Stimulated activated naive CD8-positive, alpha-beta T cell treated with anti-CD3 and anti-CD28 coated beads, Interleukin-15, amount 100 ng/mL, for 72 hours (primary cell): ENCODE measurements at regions not wholly inside any gene's neighbourhood (a gene's known extent, or its start where the extent isn't known, plus 50 kb on each side); places are given as distances from the start of the nearest gene placed in this dataset.

Experiments
- ATAC-seq: fragments of 150-1000 bp; cut with Tn5 transposase; 2 replicates; pipeline ENCODE4 v1.10.0; 2021; ENCODE audit warnings: mild to moderate bottlenecking, moderate library complexity
- DNase-seq, 2 donors: peaks; one replicate each; pipeline ENCODE4 v3.0.0; 2021 to 2022
- H3K27ac Mint-ChIP-seq, 2 donors: one replicate each; pipeline ENCODE4 v1.8.0; 2022; ENCODE audit warnings: mild to moderate bottlenecking in 2 of 2, mixed read lengths in 2 of 2, moderate library complexity in 2 of 2
- H3K27me3 Mint-ChIP-seq: one replicate; pipeline ENCODE4 v1.8.0; 2022; ENCODE audit warnings: mixed read lengths
- H3K4me1 Mint-ChIP-seq: one replicate; pipeline ENCODE4 v1.8.0; 2022; ENCODE audit warnings: mild to moderate bottlenecking, mixed read lengths
- H3K4me3 Mint-ChIP-seq, 2 donors: one replicate each; pipeline ENCODE4 v1.8.0; 2022; ENCODE audit warnings: mild to moderate bottlenecking in 2 of 2, mixed read lengths in 2 of 2, moderate library complexity in 1 of 2
- H3K9me3 Mint-ChIP-seq, 2 donors: one replicate each; pipeline ENCODE4 v1.8.0; 2022; ENCODE audit warnings: mixed read lengths in 2 of 2

- Mint-ChIP-seq H3K4me3 (no peak overlapping the region), H3K27ac (no peak overlapping the region), H3K9me3 (no peaks in the 10 kb centered on the region), H3K27me3 (no peaks in the 10 kb centered on the region), H3K4me1 (peaks cover 33% of the 10 kb centered on the region)
- no peak for ATAC-seq
- DNase-seq = no peak
These were observed 211.0 kb upstream of the RAB4A start for GRCh38 chr1:229059671-229060539.

- H3K4me1 Mint-ChIP-seq = peaks cover 31% of the 10 kb centered on the region
- no peak overlapping the region for H3K27ac Mint-ChIP-seq
- DNase-seq (no peak), ATAC-seq (no peak)
- H3K27me3 Mint-ChIP-seq = no peaks in the 10 kb centered on the region
- H3K9me3 Mint-ChIP-seq = no peaks in the 10 kb centered on the region
- H3K4me3 Mint-ChIP-seq = no peak overlapping the region
These were observed 208.8 kb upstream of the RAB4A start for GRCh38 chr1:229062135-229062534.

- H3K4me3 Mint-ChIP-seq = no peak overlapping the region
- no peak for ATAC-seq
- peaks cover 30% of the 10 kb centered on the region for H3K4me1 Mint-ChIP-seq
- H3K27ac Mint-ChIP-seq = no peak overlapping the region
- H3K9me3 Mint-ChIP-seq = no peaks in the 10 kb centered on the region
- DNase-seq = no peak
- H3K27me3 Mint-ChIP-seq = no peaks in the 10 kb centered on the region
These were observed 207.6 kb upstream of the RAB4A start for GRCh38 chr1:229063154-229063773.

GRCh38 chr1:229064320-229065168, 206.4 kb upstream of the RAB4A start:
- H3K27me3 Mint-ChIP-seq = no peaks in the 10 kb centered on the region
- H3K27ac Mint-ChIP-seq = no peak overlapping the region
- H3K4me1 Mint-ChIP-seq = peaks cover 26% of the 10 kb centered on the region
- H3K9me3 Mint-ChIP-seq = no peaks in the 10 kb centered on the region
- no peak for DNase-seq
- no peak overlapping the region for H3K4me3 Mint-ChIP-seq
- no peak for ATAC-seq

GRCh38 chr1:229065613-229066012, 205.3 kb upstream of the RAB4A start:
- DNase-seq (no peak), ATAC-seq (no peak)
- no peaks in the 10 kb centered on the region for H3K9me3 Mint-ChIP-seq
- peak overlapping the region in 1 of 2 donors; percentile 42 for H3K27ac Mint-ChIP-seq
- no peak overlapping the region for H3K4me3 Mint-ChIP-seq
- H3K4me1 Mint-ChIP-seq = peaks cover 17% of the 10 kb centered on the region
- no peaks in the 10 kb centered on the region for H3K27me3 Mint-ChIP-seq

GRCh38 chr1:229066591-229066990, 204.3 kb upstream of the RAB4A start:
- no peak overlapping the region for H3K4me3 Mint-ChIP-seq
- DNase-seq (no peak), ATAC-seq (no peak)
- no peaks in the 10 kb centered on the region for H3K27me3 Mint-ChIP-seq
- H3K4me1 Mint-ChIP-seq = peaks cover 17% of the 10 kb centered on the region
- H3K27ac Mint-ChIP-seq = no peak overlapping the region
- H3K9me3 Mint-ChIP-seq = no peaks in the 10 kb centered on the region

GRCh38 chr1:229067546-229067945, 203.4 kb upstream of the RAB4A start:
- no peak for DNase-seq
- Mint-ChIP-seq H3K27ac (no peak overlapping the region), H3K4me1 (peaks cover 17% of the 10 kb centered on the region), H3K9me3 (no peaks in the 10 kb centered on the region), H3K27me3 (no peaks in the 10 kb centered on the region), H3K4me3 (no peak overlapping the region)
- no peak for ATAC-seq

GRCh38 chr1:229068270-229068987, 202.5 kb upstream of the RAB4A start:
- no peaks in the 10 kb centered on the region for H3K9me3 Mint-ChIP-seq
- H3K27ac Mint-ChIP-seq = peak overlapping the region; percentile 5 to 29
- ATAC-seq (peak; percentile 51), DNase-seq (no peak)
- H3K4me3 Mint-ChIP-seq = peak overlapping the region; percentile 9 to 17
- no peaks in the 10 kb centered on the region for H3K27me3 Mint-ChIP-seq
- peaks cover 17% of the 10 kb centered on the region for H3K4me1 Mint-ChIP-seq

GRCh38 chr1:229069176-229069575, 201.7 kb upstream of the RAB4A start:
- H3K4me1 Mint-ChIP-seq = peaks cover 17% of the 10 kb centered on the region
- DNase-seq (no peak), ATAC-seq (no peak)
- H3K4me3 Mint-ChIP-seq = no peak overlapping the region
- H3K27me3 Mint-ChIP-seq = no peaks in the 10 kb centered on the region
- H3K9me3 Mint-ChIP-seq = no peaks in the 10 kb centered on the region
- no peak overlapping the region for H3K27ac Mint-ChIP-seq

- H3K27me3 Mint-ChIP-seq = no peaks in the 10 kb centered on the region
- H3K4me3 Mint-ChIP-seq = no peak overlapping the region
- peaks cover 17% of the 10 kb centered on the region for H3K4me1 Mint-ChIP-seq
- ATAC-seq = no peak
- H3K27ac Mint-ChIP-seq = no peak overlapping the region
- no peaks in the 10 kb centered on the region for H3K9me3 Mint-ChIP-seq
- no peak for DNase-seq
These were observed 200.7 kb upstream of the RAB4A start for GRCh38 chr1:229070168-229070567.

- Mint-ChIP-seq H3K4me3 (no peak overlapping the region), H3K9me3 (no peaks in the 10 kb centered on the region), H3K27ac (no peak overlapping the region), H3K4me1 (peaks cover 6% of the 10 kb centered on the region), H3K27me3 (no peaks in the 10 kb centered on the region)
- ATAC-seq (no peak), DNase-seq (no peak)
These were observed 197.7 kb upstream of the RAB4A start for GRCh38 chr1:229073251-229073650.

GRCh38 chr1:229075217-229075616, 195.7 kb upstream of the RAB4A start:
- Mint-ChIP-seq H3K4me3 (no peak overlapping the region), H3K9me3 (no peaks in the 10 kb centered on the region), H3K4me1 (no peaks in the 10 kb centered on the region), H3K27ac (no peak overlapping the region), H3K27me3 (no peaks in the 10 kb centered on the region)
- DNase-seq (no peak), ATAC-seq (no peak)

- Mint-ChIP-seq H3K4me1 (no peaks in the 10 kb centered on the region), H3K4me3 (no peak overlapping the region), H3K27ac (no peak overlapping the region), H3K9me3 (no peaks in the 10 kb centered on the region), H3K27me3 (no peaks in the 10 kb centered on the region)
- ATAC-seq (no peak), DNase-seq (no peak)
These were observed 195.2 kb upstream of the RAB4A start for GRCh38 chr1:229075716-229076115.

- Mint-ChIP-seq H3K9me3 (peaks cover under 1 to 3% of the 10 kb centered on the region in 2 donors), H3K27me3 (no peaks in the 10 kb centered on the region), H3K4me3 (no peak overlapping the region), H3K4me1 (no peaks in the 10 kb centered on the region), H3K27ac (no peak overlapping the region)
- DNase-seq = no peak
- no peak for ATAC-seq
These were observed 194.7 kb upstream of the RAB4A start for GRCh38 chr1:229076195-229076594.

GRCh38 chr1:229079016-229079595, 191.8 kb upstream of the RAB4A start:
- Mint-ChIP-seq H3K27ac (no peak overlapping the region), H3K4me1 (no peaks in the 10 kb centered on the region), H3K27me3 (no peaks in the 10 kb centered on the region), H3K4me3 (no peak overlapping the region), H3K9me3 (peaks cover 28 to 32% of the 10 kb centered on the region in 2 donors)
- DNase-seq = no peak
- ATAC-seq = no peak
